ENCODE measurements at regions not wholly inside any gene's neighbourhood (a gene's known extent, or its start where the extent isn't known, plus 50 kb on each side); places are given as distances from the start of the nearest gene placed in this dataset.

DNA sequence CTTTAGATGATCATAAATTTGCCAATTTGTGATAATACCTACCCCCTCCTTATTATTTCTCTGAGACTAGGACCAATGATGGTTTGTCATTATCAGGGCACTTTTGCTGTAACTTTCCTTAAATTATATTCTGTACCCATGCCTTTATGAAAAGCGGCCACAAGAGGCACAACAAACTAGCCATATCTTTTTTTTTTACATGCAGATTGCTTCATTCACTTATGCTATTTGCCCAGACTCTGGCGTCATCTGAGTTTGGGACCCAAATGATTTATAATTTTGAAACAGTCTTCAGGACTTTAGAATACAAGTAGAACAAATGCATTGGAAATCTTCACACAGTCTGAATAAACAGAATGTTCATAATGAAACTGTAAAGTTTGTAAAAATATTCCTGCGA lies 408.1 kb downstream of the MAT2B start:
- DNase-seq = no peak
- no peaks in the 10 kb centered on the region for H3K4me1 ChIP-seq
- TF ChIP-seq, protein P1, sequence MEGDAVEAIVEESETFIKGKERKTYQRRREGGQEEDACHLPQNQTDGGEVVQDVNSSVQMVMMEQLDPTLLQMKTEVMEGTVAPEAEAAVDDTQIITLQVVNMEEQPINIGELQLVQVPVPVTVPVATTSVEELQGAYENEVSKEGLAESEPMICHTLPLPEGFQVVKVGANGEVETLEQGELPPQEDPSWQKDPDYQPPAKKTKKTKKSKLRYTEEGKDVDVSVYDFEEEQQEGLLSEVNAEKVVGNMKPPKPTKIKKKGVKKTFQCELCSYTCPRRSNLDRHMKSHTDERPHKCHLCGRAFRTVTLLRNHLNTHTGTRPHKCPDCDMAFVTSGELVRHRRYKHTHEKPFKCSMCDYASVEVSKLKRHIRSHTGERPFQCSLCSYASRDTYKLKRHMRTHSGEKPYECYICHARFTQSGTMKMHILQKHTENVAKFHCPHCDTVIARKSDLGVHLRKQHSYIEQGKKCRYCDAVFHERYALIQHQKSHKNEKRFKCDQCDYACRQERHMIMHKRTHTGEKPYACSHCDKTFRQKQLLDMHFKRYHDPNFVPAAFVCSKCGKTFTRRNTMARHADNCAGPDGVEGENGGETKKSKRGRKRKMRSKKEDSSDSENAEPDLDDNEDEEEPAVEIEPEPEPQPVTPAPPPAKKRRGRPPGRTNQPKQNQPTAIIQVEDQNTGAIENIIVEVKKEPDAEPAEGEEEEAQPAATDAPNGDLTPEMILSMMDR (IDR thresholded peaks at IDR 0.05) = no peak
- no peak overlapping the region for H3K27ac ChIP-seq
- no peaks in the 10 kb centered on the region for H3K9me3 ChIP-seq
- no peak overlapping the region for H3K4me3 ChIP-seq
- no peaks in the 10 kb centered on the region for H3K36me3 ChIP-seq
- no peak for ATAC-seq
- no peaks in the 10 kb centered on the region for H3K27me3 ChIP-seq
- intact Hi-C loops (cut with DNase I) = no loop called here

- peak; percentile 44 for DNase-seq
- H3K4me1 ChIP-seq = no peaks in the 10 kb centered on the region
- H3K9me3 ChIP-seq = no peaks in the 10 kb centered on the region
- no peak overlapping the region for H3K4me3 ChIP-seq
- peak; percentile 33 for ATAC-seq
- no peak overlapping the region for H3K27ac ChIP-seq
- H3K36me3 ChIP-seq = no peaks in the 10 kb centered on the region
- intact Hi-C loops (cut with DNase I) = no loop called here
- H3K27me3 ChIP-seq = no peaks in the 10 kb centered on the region
- TF ChIP-seq, protein P1 (IDR thresholded peaks at IDR 0.05) = no peak
Measured at GRCh38 chr5:163914910-163915309, 409.5 kb downstream of the MAT2B start.

GRCh38 chr5:163915481-163915961 lies 410.1 kb downstream of the MAT2B start:
- Histone ChIP-seq H3K4me3 (no peak overlapping the region), H3K27me3 (no peaks in the 10 kb centered on the region), H3K4me1 (no peaks in the 10 kb centered on the region), H3K27ac (peak overlapping the region; percentile 72), H3K36me3 (no peaks in the 10 kb centered on the region), H3K9me3 (no peaks in the 10 kb centered on the region)
- ATAC-seq (peak; percentile 76), DNase-seq (peak; percentile 50)
- TF ChIP-seq, protein P1 (IDR thresholded peaks at IDR 0.05) = no peak
- intact Hi-C loops (cut with DNase I) = no loop called here

DNA sequence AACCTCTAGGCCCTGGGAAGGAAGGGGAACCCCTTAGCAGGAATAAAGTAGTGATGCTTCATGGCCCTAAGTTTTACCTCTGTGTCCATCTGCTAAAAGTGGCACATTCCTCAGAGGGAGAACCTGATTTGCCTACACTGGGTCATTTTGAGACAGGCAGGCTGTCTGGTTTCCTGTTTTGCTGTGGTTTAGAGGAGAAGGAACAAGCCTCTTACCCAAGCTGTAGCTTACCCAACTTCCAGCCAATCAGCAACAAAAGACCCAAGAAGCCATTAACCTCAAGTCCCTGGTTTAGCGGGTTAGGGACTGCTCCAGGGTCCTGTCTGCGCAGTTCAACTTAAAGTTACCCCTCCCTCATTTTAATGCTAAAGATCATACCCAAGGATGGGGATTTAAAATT lies 411.0 kb downstream of the MAT2B start:
- ATAC-seq (peak; percentile 85), DNase-seq (no peak)
- H3K9me3 ChIP-seq = no peaks in the 10 kb centered on the region
- H3K4me3 ChIP-seq = no peak overlapping the region
- intact Hi-C loops (cut with DNase I) = no loop called here
- no peaks in the 10 kb centered on the region for H3K4me1 ChIP-seq
- H3K36me3 ChIP-seq = no peaks in the 10 kb centered on the region
- peak overlapping the region; percentile 72 for H3K27ac ChIP-seq
- no peaks in the 10 kb centered on the region for H3K27me3 ChIP-seq
- TF ChIP-seq, protein P1 (IDR thresholded peaks at IDR 0.05) = no peak

- H3K27ac ChIP-seq = peak overlapping the region; percentile 72
- peak; percentile 41 for ATAC-seq
- intact Hi-C loops (cut with DNase I) = no loop called here
Measured at GRCh38 chr5:163916861-163917260, 411.4 kb downstream of the MAT2B start.

More at GRCh38 chr5:163916861-163917260, 411.4 kb downstream of the MAT2B start:
- H3K4me3 ChIP-seq = no peak overlapping the region
- DNase-seq = no peak
- no peaks in the 10 kb centered on the region for H3K4me1 ChIP-seq
- no peaks in the 10 kb centered on the region for H3K27me3 ChIP-seq
- H3K36me3 ChIP-seq = no peaks in the 10 kb centered on the region
- TF ChIP-seq, protein P1 (IDR thresholded peaks at IDR 0.05) = no peak
- no peaks in the 10 kb centered on the region for H3K9me3 ChIP-seq

Measured in upper lobe of right lung (tissue), 1 donor.